H9 (cell line): ENCODE measurements at regions not wholly inside any gene's neighbourhood (a gene's known extent, or its start where the extent isn't known, plus 50 kb on each side); places are given as distances from the start of the nearest gene placed in this dataset.

Experiments used
- DNase-seq: peaks from one replicate; pipeline ENCODE4 v3.0.0-alpha.2; 2017
- H2AFZ ChIP-seq: one replicate; pipeline ENCODE4 v1.6.1; 2013; ENCODE audit warnings: mild to moderate bottlenecking, low read length, control low read depth, moderate library complexity
- H2AK5ac ChIP-seq: 2 replicates; pipeline ENCODE4 v1.6.1; 2013; ENCODE audit warnings: low read length, control low read depth, mixed read lengths; ENCODE audit not compliant: insufficient read length
- H2BK120ac ChIP-seq: one replicate; pipeline ENCODE4 v1.6.1; 2013; ENCODE audit warnings: low read depth, mild to moderate bottlenecking, low read length, control low read depth, inconsistent platforms; ENCODE audit not compliant: poor library complexity, severe bottlenecking
- H2BK12ac ChIP-seq: 2 replicates; pipeline ENCODE4 v1.6.1; 2013; ENCODE audit warnings: low read length, control low read depth, mixed read lengths, low read depth; ENCODE audit not compliant: insufficient read length
- H2BK15ac ChIP-seq: 2 replicates; pipeline ENCODE4 v1.6.1; 2013; ENCODE audit warnings: low read depth, low read length, control low read depth
- H2BK20ac ChIP-seq: one replicate; pipeline ENCODE4 v1.6.1; 2013; ENCODE audit warnings: low read depth, mild to moderate bottlenecking, low read length, control low read depth, inconsistent platforms; ENCODE audit not compliant: poor library complexity, severe bottlenecking
- H2BK5ac ChIP-seq: 2 replicates; pipeline ENCODE4 v1.6.1; 2013; ENCODE audit warnings: low read length, control low read depth, mixed read lengths; ENCODE audit not compliant: insufficient read length
- H3K14ac ChIP-seq: 2 replicates; pipeline ENCODE4 v1.6.1; 2013; ENCODE audit warnings: low read length, control low read depth; ENCODE audit not compliant: insufficient read depth
- H3K18ac ChIP-seq: 2 replicates; pipeline ENCODE4 v1.6.1; 2013; ENCODE audit warnings: low read depth, mild to moderate bottlenecking, mixed read lengths, low read length, control low read depth; ENCODE audit not compliant: insufficient read length
- H3K23ac ChIP-seq: 2 replicates; pipeline ENCODE4 v1.6.1; 2013; ENCODE audit warnings: low read length, control low read depth, mixed read lengths, low read depth; ENCODE audit not compliant: insufficient read length
- H3K23me2 ChIP-seq: 2 replicates; pipeline ENCODE4 v1.6.1; 2013; ENCODE audit warnings: low read depth, mild to moderate bottlenecking, mixed read lengths, low read length, control low read depth; ENCODE audit not compliant: insufficient read length, poor library complexity, severe bottlenecking
- H3K27ac ChIP-seq: 2 replicates; pipeline ENCODE4 v1.5.1; 2013; ENCODE audit warnings: low read length, control low read depth, mixed read lengths, low read depth; ENCODE audit not compliant: insufficient read length
- H3K27me3 ChIP-seq: 2 replicates; pipeline ENCODE4 v1.6.1; 2013; ENCODE audit warnings: low read length, control low read depth, inconsistent platforms; ENCODE audit not compliant: insufficient read depth
- H3K4ac ChIP-seq: 2 replicates; pipeline ENCODE4 v1.6.1; 2013; ENCODE audit warnings: low read depth, mild to moderate bottlenecking, control low read depth, inconsistent platforms, low read length, moderate library complexity
- H3K4me1 ChIP-seq: 2 replicates; pipeline ENCODE4 v1.6.1; 2013; ENCODE audit warnings: low read length, control low read depth, inconsistent platforms; ENCODE audit not compliant: insufficient read depth
- H3K4me2 ChIP-seq: 2 replicates; pipeline ENCODE4 v1.6.1; 2013; ENCODE audit warnings: low read length, control low read depth, mixed read lengths; ENCODE audit not compliant: insufficient read length, insufficient read depth
- H3K56ac ChIP-seq: 2 replicates; pipeline ENCODE4 v1.6.1; 2013; ENCODE audit warnings: low read depth, mild to moderate bottlenecking, mixed read lengths, low read length, control low read depth; ENCODE audit not compliant: insufficient read length
- H3K79me1 ChIP-seq: 2 replicates; pipeline ENCODE4 v1.6.1; 2013; ENCODE audit warnings: low read depth, mild to moderate bottlenecking, moderate library complexity, low read length, control low read depth, inconsistent platforms; ENCODE audit not compliant: insufficient read depth, poor library complexity, severe bottlenecking
- H3K79me2 ChIP-seq: 2 replicates; pipeline ENCODE4 v1.6.1; 2013; ENCODE audit warnings: low read length, control low read depth, inconsistent platforms; ENCODE audit not compliant: insufficient read depth
- H3K9ac ChIP-seq: 2 replicates; pipeline ENCODE4 v1.6.1; 2013; ENCODE audit warnings: low read length, control low read depth, mixed read lengths; ENCODE audit not compliant: insufficient read length; ENCODE audit errors: extremely low read depth
- H3K9me3 ChIP-seq: one replicate; pipeline ENCODE4 v1.6.1; 2013; ENCODE audit warnings: low read depth, low read length, inconsistent platforms; ENCODE audit not compliant: control insufficient read depth
- H3T11ph ChIP-seq: one replicate; pipeline ENCODE4 v1.6.1; 2013; ENCODE audit warnings: mild to moderate bottlenecking, low read length, control low read depth, inconsistent platforms
- H4K20me1 ChIP-seq: one replicate; pipeline ENCODE4 v1.6.1; 2013; ENCODE audit not compliant: control insufficient read depth, insufficient read length, insufficient read depth
- H4K5ac ChIP-seq: 2 replicates; pipeline ENCODE4 v1.6.1; 2013; ENCODE audit warnings: low read depth, mild to moderate bottlenecking, mixed read lengths, low read length, control low read depth; ENCODE audit not compliant: insufficient read length
- H4K8ac ChIP-seq: replicated peaks from 2 replicates; pipeline ENCODE4 v1.6.1; 2013; ENCODE audit warnings: low read length, control low read depth, mixed read lengths, low read depth; ENCODE audit not compliant: insufficient read length
- H4K91ac ChIP-seq: 2 replicates; pipeline ENCODE4 v1.6.1; 2013; ENCODE audit warnings: low read depth, mild to moderate bottlenecking, moderate library complexity, mixed read lengths, low read length, control low read depth; ENCODE audit not compliant: insufficient read length
- H3K27ac Mint-ChIP-seq, 3 experiments: 2 replicates in 2 of 3; 3 replicates in 1 of 3; pipeline ENCODE4 v1.8.0; 2020 to 2021; ENCODE audit warnings: mixed read lengths in 3 of 3, mild to moderate bottlenecking in 1 of 3, moderate library complexity in 1 of 3
- H3K27me3 Mint-ChIP-seq: 2 replicates; pipeline ENCODE4 v1.8.0; 2021; ENCODE audit warnings: low read depth, mild to moderate bottlenecking, moderate library complexity, mixed read lengths
- H3K36me3 Mint-ChIP-seq, 3 experiments: 2 replicates in 2 of 3; 3 replicates in 1 of 3; pipeline ENCODE4 v1.8.0; 2020 to 2021; ENCODE audit warnings: low read depth in 3 of 3, mixed read lengths in 3 of 3; ENCODE audit not compliant: insufficient read depth in 1 of 3
- H3K4me1 Mint-ChIP-seq, 2 experiments: 2 replicates each; pipeline ENCODE4 v1.8.0; 2020; ENCODE audit warnings: mixed read lengths in 2 of 2
- H3K4me3 Mint-ChIP-seq, 2 experiments: 2 replicates in 1 of 2; 3 replicates in 1 of 2; pipeline ENCODE4 v1.8.0; 2020 to 2021; ENCODE audit warnings: mild to moderate bottlenecking in 2 of 2, mixed read lengths in 2 of 2, moderate library complexity in 1 of 2
- H3K9me3 Mint-ChIP-seq, 2 experiments: 2 replicates in 1 of 2; 3 replicates in 1 of 2; pipeline ENCODE4 v1.8.0; 2020; ENCODE audit warnings: mild to moderate bottlenecking in 2 of 2, mixed read lengths in 2 of 2, moderate library complexity in 1 of 2
- WGBS: extraction: QIAGEN DNeasy Blood & Tissue Kit; methylation state at CpG from one replicate; pipeline ENCODE4 v1.1.7; 2013; ENCODE audit warnings: missing lambda C conversion rate, low lambda C conversion rate, mixed read lengths; ENCODE audit not compliant: insufficient read length; ENCODE audit errors: extremely low coverage; 5-methylcytosine and 5-hydroxymethylcytosine counted together
- TF ChIP-seq, protein P1 (sequence below): fragments of 200-600 bp; sonication (generic); conservative IDR thresholded peaks from 3 replicates; pipeline ENCODE4 v1.8.0; 2021; ENCODE audit warnings: antibody characterized with exemption, mild to moderate bottlenecking

DNA sequence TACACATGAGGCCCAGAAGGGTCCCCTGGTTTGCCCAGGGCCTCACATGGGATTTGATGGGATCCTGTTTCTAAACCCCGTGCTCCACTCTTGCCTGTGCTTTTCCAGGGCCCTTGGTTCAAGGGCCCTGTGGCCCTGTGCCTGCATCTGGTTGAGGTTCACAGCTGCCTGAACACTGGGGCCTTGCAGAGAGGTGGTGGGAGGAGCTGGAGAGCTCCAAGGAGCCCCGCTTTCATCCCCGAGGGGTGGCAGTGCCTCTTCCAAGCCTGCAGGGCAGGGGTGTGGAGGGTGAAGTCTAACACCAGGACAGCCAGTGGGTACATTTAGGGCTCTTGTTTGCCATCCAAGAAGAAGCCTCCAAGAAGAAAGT lies 82.3 kb downstream of the GLI2 start:
- Histone ChIP-seq H3K14ac (no peak overlapping the region), H3K4me1 (peaks cover 7% of the 10 kb centered on the region; the same call in 1 of the 2 replicates), H2BK12ac (no peak overlapping the region), H4K20me1 (no peaks in the 10 kb centered on the region), H4K8ac (no peak overlapping the region), H3K79me2 (no peaks in the 10 kb centered on the region; the same call in 1 of the 2 replicates), H2AK5ac (no peak overlapping the region), H3T11ph (no peak overlapping the region), H3K27me3 (no peaks in the 10 kb centered on the region), H3K56ac (no peak overlapping the region), H3K4ac (no peak overlapping the region), H3K23ac (no peak overlapping the region), H3K9ac (no peak overlapping the region), H4K5ac (no peak overlapping the region), H2BK120ac (no peak overlapping the region), H2AFZ (no peak overlapping the region), H4K91ac (no peak overlapping the region), H3K27ac (no peak overlapping the region), H3K18ac (no peak overlapping the region), H3K23me2 (no peaks in the 10 kb centered on the region), H2BK15ac (no peak overlapping the region), H2BK5ac (no peak overlapping the region), H3K4me2 (no peak overlapping the region), H2BK20ac (no peak overlapping the region), H3K79me1 (no peaks in the 10 kb centered on the region), H3K9me3 (no peaks in the 10 kb centered on the region)
- no peak overlapping the region for H3K4me3 Mint-ChIP-seq
- H3K4me1 Mint-ChIP-seq, result peaks cover 42 to 62% of the 10 kb centered on the region in 2 experiments
- H3K27ac Mint-ChIP-seq, result no peak overlapping the region
- H3K36me3 Mint-ChIP-seq, result peaks cover 4 to 18% (median 8%) of the 10 kb centered on the region in 3 experiments; a peak in 6 of 7 replicates
- WGBS, result no CpG with 5 or more reads among the region's 3 CpGs
- no peak for DNase-seq
- TF ChIP-seq, protein P1, sequence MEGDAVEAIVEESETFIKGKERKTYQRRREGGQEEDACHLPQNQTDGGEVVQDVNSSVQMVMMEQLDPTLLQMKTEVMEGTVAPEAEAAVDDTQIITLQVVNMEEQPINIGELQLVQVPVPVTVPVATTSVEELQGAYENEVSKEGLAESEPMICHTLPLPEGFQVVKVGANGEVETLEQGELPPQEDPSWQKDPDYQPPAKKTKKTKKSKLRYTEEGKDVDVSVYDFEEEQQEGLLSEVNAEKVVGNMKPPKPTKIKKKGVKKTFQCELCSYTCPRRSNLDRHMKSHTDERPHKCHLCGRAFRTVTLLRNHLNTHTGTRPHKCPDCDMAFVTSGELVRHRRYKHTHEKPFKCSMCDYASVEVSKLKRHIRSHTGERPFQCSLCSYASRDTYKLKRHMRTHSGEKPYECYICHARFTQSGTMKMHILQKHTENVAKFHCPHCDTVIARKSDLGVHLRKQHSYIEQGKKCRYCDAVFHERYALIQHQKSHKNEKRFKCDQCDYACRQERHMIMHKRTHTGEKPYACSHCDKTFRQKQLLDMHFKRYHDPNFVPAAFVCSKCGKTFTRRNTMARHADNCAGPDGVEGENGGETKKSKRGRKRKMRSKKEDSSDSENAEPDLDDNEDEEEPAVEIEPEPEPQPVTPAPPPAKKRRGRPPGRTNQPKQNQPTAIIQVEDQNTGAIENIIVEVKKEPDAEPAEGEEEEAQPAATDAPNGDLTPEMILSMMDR, result no peak
- no peaks in the 10 kb centered on the region for H3K9me3 Mint-ChIP-seq
- H3K27me3 Mint-ChIP-seq, result no peaks in the 10 kb centered on the region; the same call in 1 of the 2 replicates
